Smooth muscle cell (in vitro differentiated cells): ENCODE measurements at regions not wholly inside any gene's neighbourhood (a gene's known extent, or its start where the extent isn't known, plus 50 kb on each side); places are given as distances from the start of the nearest gene placed in this dataset.

Experiments used
- DNase-seq: peaks from one replicate; lab custom pipeline; 2025; ENCODE audit not compliant: unreplicated experiment; lab: John Stamatoyannopoulos, UW
- H2AFZ ChIP-seq: fragments of 200-600 bp; sonication (generic); 2 replicates; pipeline ENCODE4 v1.6.0; 2016; ENCODE audit warnings: antibody characterized with exemption, low read depth, mild to moderate bottlenecking
- H3F3A ChIP-seq: fragments of 200-600 bp; sonication (generic); 2 replicates; pipeline ENCODE4 v1.6.0; 2017; ENCODE audit warnings: antibody characterized with exemption, low read depth
- H3K27ac ChIP-seq: fragments of 200-600 bp; sonication (generic); 2 replicates; pipeline ENCODE4 v1.5.1; 2016; ENCODE audit warnings: low read depth, mild to moderate bottlenecking
- H3K27me3 ChIP-seq: fragments of 200-600 bp; sonication (generic); 2 replicates; pipeline ENCODE4 v1.6.1; 2016; ENCODE audit warnings: low read depth, mild to moderate bottlenecking
- H3K36me3 ChIP-seq: fragments of 200-600 bp; sonication (generic); 2 replicates; pipeline ENCODE4 v1.5.1; 2016; ENCODE audit warnings: low read depth
- H3K4me1 ChIP-seq: fragments of 200-600 bp; sonication (generic); 2 replicates; pipeline ENCODE4 v1.5.1; 2016; ENCODE audit warnings: low read depth
- H3K4me2 ChIP-seq: fragments of 200-600 bp; sonication (generic); 2 replicates; pipeline ENCODE4 v1.6.0; 2016; ENCODE audit warnings: mild to moderate bottlenecking
- H3K4me3 ChIP-seq: fragments of 200-600 bp; sonication (generic); 2 replicates; pipeline ENCODE4 v1.5.1; 2016; ENCODE audit warnings: mild to moderate bottlenecking
- H3K79me2 ChIP-seq: fragments of 200-600 bp; sonication (generic); 2 replicates; pipeline ENCODE4 v1.6.0; 2016; ENCODE audit warnings: low read depth, mild to moderate bottlenecking
- H3K9ac ChIP-seq: fragments of 200-600 bp; sonication (generic); 2 replicates; pipeline ENCODE4 v1.6.0; 2016; ENCODE audit warnings: low read depth
- H3K9me3 ChIP-seq: fragments of 200-600 bp; sonication (generic); replicated peaks from 2 replicates; pipeline ENCODE4 v1.5.1; 2016; ENCODE audit warnings: low read depth
- H4K20me1 ChIP-seq: fragments of 200-600 bp; sonication (generic); 2 replicates; pipeline ENCODE4 v1.6.0; 2016; ENCODE audit warnings: low read depth
- WGBS: methylation state at CpG from one replicate; pipeline ENCODE4 v1.1.7; 2016; ENCODE audit warnings: low lambda C conversion rate; 5-methylcytosine and 5-hydroxymethylcytosine counted together
- TF ChIP-seq, protein P1 (sequence below): fragments of 200-600 bp; sonication (generic); IDR thresholded peaks from 2 replicates; pipeline ENCODE4 v1.5.1; 2017; ENCODE audit warnings: borderline replicate concordance, mild to moderate bottlenecking, antibody characterized with exemption; ENCODE audit not compliant: insufficient read depth, poor library complexity, severe bottlenecking

DNA sequence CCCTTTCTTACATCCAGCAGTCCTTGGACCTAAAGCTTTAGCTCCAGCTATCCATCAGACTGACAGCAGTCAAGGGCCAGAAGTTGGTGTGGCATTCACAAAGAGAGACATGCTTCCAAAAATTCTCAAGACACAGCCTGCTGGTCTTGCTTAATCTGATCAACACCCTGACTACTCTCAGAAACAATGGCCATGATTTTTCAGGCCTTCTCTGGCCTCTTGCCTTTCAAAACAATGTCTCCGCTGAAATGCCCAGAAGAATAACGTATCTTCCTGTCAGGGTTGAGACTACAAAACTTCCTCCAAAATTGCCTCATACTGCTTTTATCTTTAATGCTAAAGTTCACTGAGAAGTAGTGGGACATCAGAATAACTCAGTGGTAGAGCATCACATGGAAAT lies 205.4 kb upstream of the SETMAR start:
- Histone ChIP-seq H3K4me1 (no peaks in the 10 kb centered on the region), H3K36me3 (no peaks in the 10 kb centered on the region), H3F3A (no peaks in the 10 kb centered on the region), H3K27ac (no peak overlapping the region), H3K27me3 (no peaks in the 10 kb centered on the region), H3K9ac (no peak overlapping the region), H3K9me3 (no peaks in the 10 kb centered on the region), H4K20me1 (no peaks in the 10 kb centered on the region), H3K4me3 (no peak overlapping the region), H3K79me2 (no peaks in the 10 kb centered on the region), H3K4me2 (no peak overlapping the region), H2AFZ (no peak overlapping the region)
- WGBS: 92% methylated on average over 2 of the region's 2 CpGs
- TF ChIP-seq, protein P1, sequence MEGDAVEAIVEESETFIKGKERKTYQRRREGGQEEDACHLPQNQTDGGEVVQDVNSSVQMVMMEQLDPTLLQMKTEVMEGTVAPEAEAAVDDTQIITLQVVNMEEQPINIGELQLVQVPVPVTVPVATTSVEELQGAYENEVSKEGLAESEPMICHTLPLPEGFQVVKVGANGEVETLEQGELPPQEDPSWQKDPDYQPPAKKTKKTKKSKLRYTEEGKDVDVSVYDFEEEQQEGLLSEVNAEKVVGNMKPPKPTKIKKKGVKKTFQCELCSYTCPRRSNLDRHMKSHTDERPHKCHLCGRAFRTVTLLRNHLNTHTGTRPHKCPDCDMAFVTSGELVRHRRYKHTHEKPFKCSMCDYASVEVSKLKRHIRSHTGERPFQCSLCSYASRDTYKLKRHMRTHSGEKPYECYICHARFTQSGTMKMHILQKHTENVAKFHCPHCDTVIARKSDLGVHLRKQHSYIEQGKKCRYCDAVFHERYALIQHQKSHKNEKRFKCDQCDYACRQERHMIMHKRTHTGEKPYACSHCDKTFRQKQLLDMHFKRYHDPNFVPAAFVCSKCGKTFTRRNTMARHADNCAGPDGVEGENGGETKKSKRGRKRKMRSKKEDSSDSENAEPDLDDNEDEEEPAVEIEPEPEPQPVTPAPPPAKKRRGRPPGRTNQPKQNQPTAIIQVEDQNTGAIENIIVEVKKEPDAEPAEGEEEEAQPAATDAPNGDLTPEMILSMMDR: no peak
- DNase-seq: no peak

DNA sequence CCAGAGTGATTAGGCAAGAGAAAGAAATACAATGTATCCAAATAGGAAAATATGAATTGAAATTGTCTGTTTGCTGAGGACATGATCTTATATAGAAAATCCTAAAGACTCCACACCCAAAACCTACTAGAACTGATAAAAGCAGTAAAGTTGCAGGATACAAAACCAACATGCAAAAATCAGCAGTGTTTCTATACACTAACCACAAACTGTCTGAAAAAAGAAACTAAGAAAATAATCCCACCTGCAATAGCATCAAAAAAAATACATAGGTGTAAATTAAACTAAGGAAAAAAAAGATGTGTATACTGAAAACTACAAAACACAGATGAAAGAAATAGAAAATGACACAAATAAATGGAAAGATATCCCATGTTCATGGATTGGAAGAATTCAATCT lies 203.6 kb upstream of the SETMAR start:
- DNase-seq: no peak
- Histone ChIP-seq H3K27ac (no peak overlapping the region), H3K79me2 (no peaks in the 10 kb centered on the region), H2AFZ (no peak overlapping the region), H3K9me3 (no peaks in the 10 kb centered on the region), H3K36me3 (no peaks in the 10 kb centered on the region), H3K27me3 (no peaks in the 10 kb centered on the region), H4K20me1 (no peaks in the 10 kb centered on the region), H3K4me3 (no peak overlapping the region), H3F3A (no peaks in the 10 kb centered on the region), H3K4me2 (no peak overlapping the region), H3K4me1 (no peaks in the 10 kb centered on the region), H3K9ac (no peak overlapping the region)
- TF ChIP-seq, protein P1: no peak

DNA sequence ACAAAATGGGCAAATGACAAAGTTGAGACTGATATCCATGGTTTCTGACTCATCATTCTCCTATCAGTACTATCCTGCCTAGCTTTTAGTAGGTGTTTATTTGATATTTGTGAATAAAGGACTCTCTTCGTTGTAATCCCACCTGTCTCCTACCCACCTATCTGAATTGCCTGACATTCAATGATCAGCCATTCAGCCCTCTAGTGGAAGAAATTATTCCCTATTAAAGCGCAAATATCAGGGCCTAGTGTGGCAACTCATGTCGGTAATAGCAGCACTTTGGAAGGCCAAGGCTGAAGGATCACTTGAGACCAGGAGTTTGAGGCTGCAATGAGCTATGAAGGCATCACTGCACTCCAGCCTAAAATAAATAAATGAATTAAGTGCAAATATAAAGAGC lies 195.7 kb upstream of the SETMAR start:
- Histone ChIP-seq H3K9me3 (no peaks in the 10 kb centered on the region), H3K9ac (no peak overlapping the region), H3K4me1 (no peaks in the 10 kb centered on the region), H2AFZ (no peak overlapping the region), H3K79me2 (no peaks in the 10 kb centered on the region), H3K27me3 (peaks cover 4% of the 10 kb centered on the region), H3F3A (no peaks in the 10 kb centered on the region), H3K27ac (no peak overlapping the region), H3K4me2 (no peak overlapping the region), H3K36me3 (no peaks in the 10 kb centered on the region), H3K4me3 (no peak overlapping the region), H4K20me1 (no peaks in the 10 kb centered on the region)
- WGBS: 54% methylated on average over 3 of the region's 3 CpGs
- TF ChIP-seq, protein P1: no peak
- DNase-seq: no peak

DNA sequence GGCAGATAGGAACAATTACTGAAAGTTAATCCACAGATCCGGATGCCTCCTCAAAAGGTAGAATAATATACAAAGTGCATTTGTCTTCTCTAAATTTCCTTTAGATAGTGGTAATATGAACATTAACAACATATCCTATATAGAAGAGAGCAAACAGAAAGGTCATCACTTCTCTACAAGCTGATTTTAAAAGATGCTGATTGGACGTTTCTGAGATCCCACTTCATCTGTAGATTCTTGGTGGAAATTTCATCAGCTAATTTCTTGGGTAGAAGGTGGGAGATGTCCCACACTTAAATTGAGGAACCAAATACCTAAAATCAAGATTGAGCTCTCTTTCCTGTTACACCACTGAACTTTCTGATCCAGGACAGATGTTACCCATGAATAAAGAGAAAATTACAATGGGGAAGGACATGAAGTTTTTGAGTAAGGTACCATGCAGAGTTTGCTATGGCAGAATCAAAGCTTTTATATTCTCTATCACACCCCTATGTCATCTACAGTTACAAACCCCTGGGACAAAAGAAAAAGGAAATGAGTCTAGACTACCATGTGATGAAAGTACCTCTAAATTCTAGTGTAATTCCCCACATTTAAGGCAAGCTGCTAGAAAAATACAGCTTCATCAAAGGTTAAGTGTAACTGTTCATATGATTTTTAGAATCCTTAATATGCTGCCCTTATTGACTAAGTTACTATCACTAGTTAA lies 189.2 kb upstream of the SETMAR start:
- Histone ChIP-seq H3F3A (no peaks in the 10 kb centered on the region), H2AFZ (no peak overlapping the region), H3K27ac (no peak overlapping the region), H3K4me3 (no peak overlapping the region), H3K9me3 (no peaks in the 10 kb centered on the region), H3K27me3 (peaks cover 4% of the 10 kb centered on the region), H3K4me1 (no peaks in the 10 kb centered on the region), H3K36me3 (no peaks in the 10 kb centered on the region), H4K20me1 (no peaks in the 10 kb centered on the region), H3K9ac (no peak overlapping the region), H3K79me2 (no peaks in the 10 kb centered on the region), H3K4me2 (no peak overlapping the region)
- TF ChIP-seq, protein P1: no peak
- WGBS: 78% methylated on average over 2 of the region's 2 CpGs
- no peak for DNase-seq
